GM12878 (cell line): ENCODE measurements at regions not wholly inside any gene's neighbourhood (a gene's known extent, or its start where the extent isn't known, plus 50 kb on each side); places are given as distances from the start of the nearest gene placed in this dataset.

Experiments used
- ATAC-seq: fragments of 200-7000 bp; cut with Tn5 transposase; 3 replicates; pipeline ENCODE4 v1.9.1; 2020; ENCODE audit warnings: mild to moderate bottlenecking, moderate library complexity
- BruUV-seq: library from RNA; stranded (reverse); fragments of 400-500 nt; replicated peaks from 2 replicates; lab custom pipeline; 2021; lab: Mats Ljungman, UMichigan
- CTCF ChIA-PET: fragments of 300-600 bp; sonication (Branson Sonifier 250); formaldehyde crosslinking; extraction: SDS; loops from one replicate; lab custom pipeline; 2021; ENCODE audit warnings: inconsistent platforms; lab: Yijun Ruan, JAX
- POLR2A ChIA-PET: fragments of 350-600 bp; formaldehyde crosslinking; extraction: SDS; loops from one replicate; lab custom pipeline; 2021; ENCODE audit warnings: inconsistent platforms; lab: Charles Lee
- RAD21 ChIA-PET: fragments of 300-600 bp; sonication (Branson Sonifier 250); formaldehyde crosslinking; loops from one replicate; lab custom pipeline; 2023; ENCODE audit warnings: antibody characterized with exemption; ENCODE audit not compliant: unreplicated experiment; lab: Charles Lee
- SMC1A ChIA-PET: fragments of 300-600 bp; sonication (Branson Sonifier 250); formaldehyde crosslinking; loops from one replicate; lab custom pipeline; 2023; ENCODE audit not compliant: unreplicated experiment, uncharacterized antibody; lab: Charles Lee
- DNase-seq: peaks from one replicate; pipeline ENCODE4 v3.0.0-alpha.2; 2011; ENCODE audit warnings: low read depth, low spot score
- FAIRE-seq: peaks from 3 replicates; lab custom pipeline; 2011; peaks lifted over from hg19 to GRCh38; lab: Jason Lieb, UNC
- H2AFZ ChIP-seq: 2 replicates; pipeline ENCODE4 v1.6.0; 2011; ENCODE audit warnings: low read depth, low read length, control low read depth; ENCODE audit not compliant: control insufficient read depth
- H3K27ac ChIP-seq: 2 replicates; pipeline ENCODE4 v1.5.1; 2011; ENCODE audit warnings: control low read depth; ENCODE audit not compliant: control insufficient read depth, insufficient read depth
- H3K27me3 ChIP-seq, 2 experiments: replicated peaks in 1 of 2; 2 replicates each; pipeline versions ENCODE4 v1.6.0 to v1.6.1; 2011; ENCODE audit warnings: low read length in 1 of 2; ENCODE audit not compliant: control insufficient read depth in 2 of 2, insufficient read depth in 2 of 2
- H3K36me3 ChIP-seq, 2 experiments: 2 replicates each; pipeline ENCODE4 v1.5.1; 2011; ENCODE audit warnings: low read length in 1 of 2; ENCODE audit not compliant: control insufficient read depth in 2 of 2, insufficient read depth in 2 of 2
- H3K4me1 ChIP-seq: 2 replicates; pipeline ENCODE4 v1.6.1; 2011; ENCODE audit warnings: mild to moderate bottlenecking, low read length, moderate library complexity, mixed read lengths; ENCODE audit not compliant: control insufficient read depth, insufficient read depth
- H3K4me2 ChIP-seq: 2 replicates; pipeline ENCODE4 v1.6.0; 2011; ENCODE audit warnings: control low read depth; ENCODE audit not compliant: control insufficient read depth, insufficient read depth
- H3K4me3 ChIP-seq: fragments of 200-600 bp; sonication (generic); 2 replicates; pipeline ENCODE4 v1.5.1; 2016
- H3K79me2 ChIP-seq: 2 replicates; pipeline ENCODE4 v1.6.0; 2011; ENCODE audit warnings: low read length; ENCODE audit not compliant: control insufficient read depth, insufficient read depth
- H3K9ac ChIP-seq: 2 replicates; pipeline ENCODE4 v1.8.0; 2011; ENCODE audit warnings: low read length, control low read depth, mixed read lengths; ENCODE audit not compliant: control insufficient read depth, insufficient read depth
- H3K9me3 ChIP-seq: replicated peaks from 3 replicates; pipeline ENCODE4 v1.5.1; 2011; ENCODE audit warnings: mild to moderate bottlenecking, low read length; ENCODE audit not compliant: control insufficient read depth, insufficient read depth
- H4K20me1 ChIP-seq: 2 replicates; pipeline ENCODE4 v1.6.0; 2011; ENCODE audit not compliant: control insufficient read depth, insufficient read depth
- ATF2 ChIP-seq: IDR thresholded peaks from 2 replicates; pipeline ENCODE4 v1.6.1; 2012; ENCODE audit warnings: low read length, inconsistent platforms
- BHLHE40 ChIP-seq, 2 experiments: fragments of 450-650 bp in 1 of 2; IDR thresholded peaks; 2 replicates each; pipeline ENCODE4 v1.6.1; 2011 to 2017; ENCODE audit warnings: low read depth in 2 of 2, borderline replicate concordance in 1 of 2, improper control_type of control experiment in 1 of 2, low read length in 1 of 2, mild to moderate bottlenecking in 1 of 2
- BMI1 ChIP-seq: fragments of 450-650 bp; IDR thresholded peaks from 2 replicates; pipeline ENCODE4 v1.6.1; 2016; ENCODE audit warnings: mild to moderate bottlenecking, moderate library complexity, borderline replicate concordance
- CEBPZ ChIP-seq: fragments of 150-350 bp; IDR thresholded peaks from 2 replicates; pipeline ENCODE4 v1.6.1; 2016; ENCODE audit warnings: low read depth, low read length
- CHD2 ChIP-seq: IDR thresholded peaks from 2 replicates; pipeline ENCODE4 v1.6.1; 2011; ENCODE audit warnings: low read depth, low read length, improper control_type of control experiment, borderline replicate concordance
- EED ChIP-seq: sonication (generic); IDR thresholded peaks from 2 replicates; pipeline ENCODE4 v1.6.1; 2016; ENCODE audit warnings: antibody characterized with exemption, low read depth
- FOXK2 ChIP-seq: fragments of 450-650 bp; IDR thresholded peaks from 2 replicates; pipeline ENCODE4 v1.6.1; 2017; ENCODE audit warnings: mild to moderate bottlenecking, moderate library complexity
- IKZF1 ChIP-seq: fragments of 450-650 bp; conservative IDR thresholded peaks from 2 replicates; pipeline ENCODE4 v1.6.1; 2017; ENCODE audit warnings: antibody characterized with exemption, mild to moderate bottlenecking
- IKZF2 ChIP-seq, 2 experiments: fragments of 450-650 bp; IDR thresholded peaks; 2 replicates each; pipeline ENCODE4 v1.6.1; 2017; ENCODE audit warnings: mild to moderate bottlenecking in 2 of 2, moderate library complexity in 2 of 2
- IRF5 ChIP-seq: fragments of 450-650 bp; IDR thresholded peaks from 2 replicates; pipeline ENCODE4 v1.6.1; 2017; ENCODE audit warnings: borderline replicate concordance
- KLF5 ChIP-seq: fragments of 450-650 bp; IDR thresholded peaks from 2 replicates; pipeline ENCODE4 v1.6.1; 2014; ENCODE audit warnings: mild to moderate bottlenecking; ENCODE audit not compliant: partially characterized antibody
- LARP7 ChIP-seq: fragments of 450-650 bp; IDR thresholded peaks from 2 replicates; pipeline ENCODE4 v1.6.1; 2017; ENCODE audit warnings: mild to moderate bottlenecking
- MLLT1 ChIP-seq: fragments of 450-650 bp; IDR thresholded peaks from 2 replicates; pipeline ENCODE4 v1.6.1; 2016; ENCODE audit warnings: mild to moderate bottlenecking
- MTA2 ChIP-seq: fragments of 450-650 bp; IDR thresholded peaks from 2 replicates; pipeline ENCODE4 v1.6.1; 2016; ENCODE audit warnings: low read depth, mild to moderate bottlenecking, moderate library complexity
- NFIC ChIP-seq: IDR thresholded peaks from 2 replicates; pipeline ENCODE4 v1.6.1; 2012; ENCODE audit warnings: low read depth, mild to moderate bottlenecking, inconsistent platforms, low read length, moderate library complexity
- POLR2AphosphoS2 ChIP-seq: IDR thresholded peaks from 2 replicates; pipeline ENCODE4 v1.6.1; 2011; ENCODE audit warnings: low read depth, mild to moderate bottlenecking, low read length, improper control_type of control experiment, moderate library complexity
- SREBF2 ChIP-seq: IDR thresholded peaks from 2 replicates; pipeline ENCODE4 v1.6.1; 2012; ENCODE audit warnings: mild to moderate bottlenecking, low read length
- YBX1 ChIP-seq: fragments of 450-650 bp; IDR thresholded peaks from 2 replicates; pipeline ENCODE4 v1.6.1; 2016; ENCODE audit warnings: antibody characterized with exemption
- in situ Hi-C: fragments of 300-500 bp; cut with MboI; formaldehyde crosslinking; loops from 9 replicates; pipeline ENCODE4 v1.14.3; 2018; ENCODE audit warnings: mixed read lengths
- intact Hi-C: fragments of 100-400 bp; cut with micrococcal nuclease; formaldehyde crosslinking; loops from one replicate; pipeline ENCODE4 v1.14.2; 2022; ENCODE audit not compliant: unreplicated experiment
- TF ChIP-seq, protein P1 (sequence below): IDR thresholded peaks from 2 replicates; pipeline ENCODE4 v1.6.1; 2012; ENCODE audit warnings: low read depth, low read length, improper control_type of control experiment

GRCh38 chr1:118370861-118371260 is 185.8 kb upstream of the SPAG17 start:
- FAIRE-seq (no peak), ATAC-seq (no peak), DNase-seq (no peak)
- ChIA-PET POLR2A (no interaction called here), RAD21 (no interaction called here), CTCF (interaction anchor here (0.7 kb wide), 1 partner anchor 83 kb away, joined by 3 read pairs; no protein-coding TSS in a partner anchor), SMC1A (no interaction called here)
- Histone ChIP-seq H3K36me3 (no peaks in the 10 kb centered on the region), H3K4me3 (no peak overlapping the region), H3K79me2 (no peaks in the 10 kb centered on the region), H3K9me3 (no peaks in the 10 kb centered on the region), H3K9ac (no peak overlapping the region), H3K27me3 (no peaks in the 10 kb centered on the region), H3K27ac (no peak overlapping the region), H2AFZ (no peak overlapping the region), H4K20me1 (no peaks in the 10 kb centered on the region), H3K4me2 (no peak overlapping the region), H3K4me1 (no peaks in the 10 kb centered on the region)
- in situ Hi-C loops, result no loop called here
- BruUV-seq, result no TSS peak
- intact Hi-C loops, result no loop called here
- TF ChIP-seq ATF2 (no peak), LARP7 (no peak), CEBPZ (no peak), FOXK2 (no peak), IKZF1 (no peak), KLF5 (no peak), BHLHE40 (IDR thresholded peaks at IDR 0.05; ENCODE audit: borderline replicate concordance in 1 of 2, low read depth in 2 of 2, low read length in 1 of 2) (no peak), POLR2AphosphoS2 (no peak), EED (no peak), MLLT1 (no peak), CHD2 (no peak), YBX1 (no peak), IKZF2 (IDR thresholded peaks at IDR 0.05) (no peak), SREBF2 (no peak), NFIC (no peak), IRF5 (no peak), MTA2 (no peak), BMI1 (no peak)
- TF ChIP-seq, protein P1, sequence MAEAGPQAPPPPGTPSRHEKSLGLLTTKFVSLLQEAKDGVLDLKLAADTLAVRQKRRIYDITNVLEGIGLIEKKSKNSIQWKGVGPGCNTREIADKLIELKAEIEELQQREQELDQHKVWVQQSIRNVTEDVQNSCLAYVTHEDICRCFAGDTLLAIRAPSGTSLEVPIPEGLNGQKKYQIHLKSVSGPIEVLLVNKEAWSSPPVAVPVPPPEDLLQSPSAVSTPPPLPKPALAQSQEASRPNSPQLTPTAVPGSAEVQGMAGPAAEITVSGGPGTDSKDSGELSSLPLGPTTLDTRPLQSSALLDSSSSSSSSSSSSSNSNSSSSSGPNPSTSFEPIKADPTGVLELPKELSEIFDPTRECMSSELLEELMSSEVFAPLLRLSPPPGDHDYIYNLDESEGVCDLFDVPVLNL, result no peak
